HEK293T (cell line): ENCODE measurements at regions not wholly inside any gene's neighbourhood (a gene's known extent, or its start where the extent isn't known, plus 50 kb on each side); places are given as distances from the start of the nearest gene placed in this dataset.
"Not testable (repeated sequence)": the region's sequence is repeated elsewhere in the genome, so short reads cannot be mapped to it uniquely, and the experiment has no call there.

ENCODE experiments used
- CTCF ChIA-PET: fragments of 350-600 bp; formaldehyde crosslinking; extraction: SDS; loops from one replicate; lab custom pipeline; 2021; ENCODE audit warnings: antibody characterized with exemption, inconsistent platforms; lab: Yijun Ruan, JAX
- POLR2A ChIA-PET: fragments of 350-600 bp; formaldehyde crosslinking; extraction: SDS; loops from one replicate; lab custom pipeline; 2020; ENCODE audit warnings: antibody characterized with exemption, inconsistent platforms; lab: Yijun Ruan, JAX
- DNase-seq: peaks from one replicate; pipeline ENCODE4 v3.0.0; 2012; ENCODE audit warnings: mixed read lengths; ENCODE audit errors: extremely low spot score
- ARNT ChIP-seq: fragments of 450-650 bp; IDR thresholded peaks from 2 replicates; pipeline ENCODE4 v1.6.1; 2017; ENCODE audit warnings: mild to moderate bottlenecking
- BHLHE40 ChIP-seq: fragments of 450-650 bp; IDR thresholded peaks from 2 replicates; pipeline ENCODE4 v1.6.1; 2016; ENCODE audit warnings: mild to moderate bottlenecking, moderate library complexity, borderline replicate concordance
- CTBP1 ChIP-seq: fragments of 450-650 bp; IDR thresholded peaks from 2 replicates; pipeline ENCODE4 v1.6.1; 2016; ENCODE audit warnings: borderline replicate concordance
- ELF4 ChIP-seq: fragments of 450-650 bp; IDR thresholded peaks from 2 replicates; pipeline ENCODE4 v1.6.1; 2017; ENCODE audit warnings: antibody characterized with exemption
- FOXA1 ChIP-seq: fragments of 450-650 bp; IDR thresholded peaks from 2 replicates; pipeline ENCODE4 v1.6.1; 2016; ENCODE audit warnings: mild to moderate bottlenecking
- FOXK2 ChIP-seq: fragments of 450-650 bp; IDR thresholded peaks from 2 replicates; pipeline ENCODE4 v1.6.1; 2016; ENCODE audit warnings: mild to moderate bottlenecking
- FOXM1 ChIP-seq: fragments of 450-650 bp; IDR thresholded peaks from 2 replicates; pipeline ENCODE4 v1.6.1; 2017; ENCODE audit warnings: mild to moderate bottlenecking, borderline replicate concordance
- HDGF ChIP-seq: fragments of 450-650 bp; IDR thresholded peaks from 2 replicates; pipeline ENCODE4 v1.6.1; 2017; ENCODE audit warnings: antibody characterized with exemption, borderline replicate concordance
- L3MBTL2 ChIP-seq: fragments of 450-650 bp; conservative IDR thresholded peaks from 2 replicates; pipeline ENCODE4 v1.6.1; 2016; ENCODE audit warnings: mild to moderate bottlenecking
- LEF1 ChIP-seq: fragments of 450-650 bp; IDR thresholded peaks from 2 replicates; pipeline ENCODE4 v1.6.1; 2017; ENCODE audit warnings: mild to moderate bottlenecking, borderline replicate concordance
- NFRKB ChIP-seq: fragments of 450-650 bp; IDR thresholded peaks from 2 replicates; pipeline ENCODE4 v1.6.1; 2016; ENCODE audit warnings: mild to moderate bottlenecking, moderate library complexity
- PKNOX1 ChIP-seq: fragments of 450-650 bp; IDR thresholded peaks from 2 replicates; pipeline ENCODE4 v1.6.1; 2016
- SP1 ChIP-seq: fragments of 450-650 bp; IDR thresholded peaks from 2 replicates; pipeline ENCODE4 v1.6.1; 2017
- SUZ12 ChIP-seq: fragments of 450-650 bp; IDR thresholded peaks from 2 replicates; pipeline ENCODE4 v1.6.1; 2016; ENCODE audit warnings: mild to moderate bottlenecking
- TARDBP ChIP-seq: fragments of 450-650 bp; IDR thresholded peaks from 2 replicates; pipeline ENCODE4 v1.6.1; 2016
- ZNF384 ChIP-seq: fragments of 450-650 bp; IDR thresholded peaks from 2 replicates; pipeline ENCODE4 v1.6.1; 2016

DNA sequence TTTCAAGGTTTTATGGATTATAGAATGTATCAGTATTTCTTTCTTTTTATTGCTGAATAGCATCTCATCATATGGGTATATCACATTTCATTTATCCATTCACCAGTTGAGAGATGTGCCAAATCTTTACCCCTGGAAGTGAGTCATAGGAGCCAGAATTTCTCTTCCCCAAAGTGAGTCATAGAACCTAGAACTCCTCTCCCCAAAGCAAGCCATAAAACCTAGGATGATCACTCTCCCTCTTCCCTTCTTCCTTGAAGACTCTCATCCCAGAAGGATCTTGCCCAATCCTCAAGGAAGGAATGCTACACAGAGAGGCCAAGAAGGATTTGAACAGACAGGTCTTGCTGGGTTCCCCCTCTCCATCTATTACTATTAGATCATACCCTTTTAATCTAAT lies 199.9 kb downstream of the EVX1 start:
- DNase-seq, result no peak
- POLR2A ChIA-PET, result no interaction called here
- CTCF ChIA-PET, result no interaction called here
- TF ChIP-seq SUZ12 (no peak), HDGF (no peak), LEF1 (no peak), FOXM1 (no peak), SP1 (no peak), TARDBP (no peak), L3MBTL2 (no peak), FOXK2 (no peak), NFRKB (no peak), ZNF384 (no peak), ARNT (no peak), BHLHE40 (no peak), CTBP1 (no peak), FOXA1 (no peak), PKNOX1 (no peak), ELF4 (no peak)

DNA sequence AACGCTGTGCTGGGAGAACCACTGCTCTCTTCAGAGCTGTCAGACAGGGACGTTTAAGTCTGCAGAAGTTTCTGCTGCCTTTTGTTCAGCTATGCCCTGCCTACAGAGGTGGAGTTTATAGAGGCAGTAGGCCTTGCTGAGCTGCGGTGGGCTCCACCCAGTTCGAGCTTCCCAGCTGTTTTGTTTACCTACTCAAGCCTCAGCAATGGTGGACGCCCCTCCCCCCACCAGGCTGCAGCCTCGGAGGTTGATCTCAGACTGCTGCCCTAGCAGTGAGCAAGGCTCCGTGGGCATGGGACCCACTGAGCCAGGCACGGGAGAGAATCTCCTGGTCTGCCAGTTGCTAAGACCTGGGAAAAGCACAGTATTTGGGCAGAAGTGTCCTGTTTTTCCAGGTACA lies 206.4 kb downstream of the EVX1 start:
- CTCF ChIA-PET, DNase-seq, POLR2A ChIA-PET: not testable (repeated sequence)

DNA sequence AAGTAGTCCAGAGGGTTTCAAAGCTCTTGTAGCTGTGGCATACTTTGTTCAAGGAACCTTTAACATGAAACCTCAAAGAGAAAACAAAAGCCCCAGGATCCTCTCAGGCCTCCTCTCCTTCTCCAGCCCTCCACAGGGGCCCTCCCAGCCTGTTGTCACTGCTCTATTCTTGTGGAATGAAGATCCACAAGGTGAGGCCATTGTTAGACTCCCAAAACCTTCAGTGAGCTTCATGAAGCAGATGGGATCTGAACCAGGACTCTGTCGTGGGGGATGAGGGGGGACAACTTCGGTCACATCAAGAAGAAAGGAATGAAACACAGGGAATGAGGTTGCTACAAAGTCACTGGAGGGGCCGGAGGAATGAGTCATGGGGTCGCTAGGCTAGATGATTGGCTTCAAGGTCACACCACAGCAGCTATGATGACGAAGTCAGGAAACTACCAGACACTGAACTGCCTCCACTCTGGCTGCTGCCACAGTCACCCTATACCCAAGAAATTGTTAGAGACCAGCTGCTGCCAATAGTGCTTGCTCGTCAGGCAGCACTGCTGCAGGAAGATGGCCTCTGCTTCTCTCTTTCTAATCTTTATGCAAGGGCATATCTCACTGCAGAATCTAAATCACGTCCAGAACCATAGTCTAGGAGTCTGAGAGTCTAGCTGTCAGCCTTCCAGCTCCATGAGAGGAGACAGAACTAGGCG lies 208.8 kb downstream of the HIBADH start:
- DNase-seq, result no peak
- no peak for TF ChIP-seq PKNOX1
- no peak for TF ChIP-seq FOXK2
- ChIA-PET CTCF (interaction anchor here (0.5 to 0.7 kb wide), 2 partner anchors 152 to 467 kb away, joined by 4 read pairs; no protein-coding TSS in a partner anchor), POLR2A (no interaction called here)

DNA sequence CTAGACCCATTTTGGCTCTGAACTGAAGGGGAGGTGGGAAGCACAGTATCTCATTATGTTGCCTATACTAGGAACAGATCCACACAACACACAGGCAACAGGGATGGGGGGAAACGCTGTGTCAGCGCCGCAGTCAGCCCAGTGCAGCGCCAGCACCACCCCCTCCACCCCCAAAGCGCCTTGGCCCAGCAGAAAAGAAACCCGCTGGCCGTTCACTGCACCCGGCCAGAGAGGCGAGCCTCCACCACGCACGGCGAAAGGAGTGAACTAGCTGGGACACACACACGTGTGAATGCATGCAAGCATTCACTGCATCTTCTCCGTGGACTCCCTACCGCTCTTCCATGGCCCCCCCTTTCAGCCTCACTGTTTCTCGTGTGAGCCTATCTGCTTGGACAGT lies 205.6 kb downstream of the HIBADH start:
- CTCF ChIA-PET, DNase-seq, POLR2A ChIA-PET: not testable (repeated sequence)

- CTCF ChIA-PET, result not testable (repeated sequence)
These were observed 204.8 kb downstream of the HIBADH start for GRCh38 chr7:27457603-27458565.

GRCh38 chr7:27459021-27459730 lies 203.5 kb downstream of the HIBADH start:
- ChIA-PET POLR2A (no interaction called here), CTCF (no interaction called here)
- no peak for DNase-seq
- TF ChIP-seq L3MBTL2 (no peak), TARDBP (no peak), FOXM1 (no peak), CTBP1 (no peak), HDGF (no peak), NFRKB (no peak), PKNOX1 (no peak), FOXK2 (no peak), ARNT (no peak), SP1 (no peak), ZNF384 (no peak)

More at GRCh38 chr7:27457603-27458565, 204.8 kb downstream of the HIBADH start:
- POLR2A ChIA-PET, DNase-seq: not testable (repeated sequence)

- TF ChIP-seq SP1 (no peak), FOXA1 (no peak), HDGF (no peak), NFRKB (no peak), SUZ12 (no peak), CTBP1 (no peak), FOXK2 (no peak), FOXM1 (no peak), ARNT (no peak), L3MBTL2 (no peak), ZNF384 (no peak), PKNOX1 (no peak), LEF1 (no peak), BHLHE40 (no peak), TARDBP (no peak), ELF4 (no peak)
- DNase-seq, result no peak
- CTCF ChIA-PET, result no interaction called here
- POLR2A ChIA-PET, result no interaction called here
These were observed 203.0 kb downstream of the HIBADH start for GRCh38 chr7:27459731-27460053.
